Erythroblast (primary cell): ENCODE measurements at regions not wholly inside any gene's neighbourhood (a gene's known extent, or its start where the extent isn't known, plus 50 kb on each side); places are given as distances from the start of the nearest gene placed in this dataset.

Source experiments
- GATA1 ChIP-seq: IDR thresholded peaks from 2 replicates; pipeline ENCODE4 v1.6.1; 2011; ENCODE audit warnings: low read depth, mild to moderate bottlenecking, control low read depth, low read length, moderate library complexity
- POLR2A ChIP-seq: IDR thresholded peaks from 2 replicates; pipeline ENCODE4 v1.6.1; 2011; ENCODE audit warnings: mild to moderate bottlenecking, low read length

- no peak for TF ChIP-seq POLR2A
- no peak for TF ChIP-seq GATA1
Measured at GRCh38 chr9:117815948-117816347, 111.7 kb downstream of the TLR4 start.
